ENCODE measurements at regions not wholly inside any gene's neighbourhood (a gene's known extent, or its start where the extent isn't known, plus 50 kb on each side); places are given as distances from the start of the nearest gene placed in this dataset.

DNA sequence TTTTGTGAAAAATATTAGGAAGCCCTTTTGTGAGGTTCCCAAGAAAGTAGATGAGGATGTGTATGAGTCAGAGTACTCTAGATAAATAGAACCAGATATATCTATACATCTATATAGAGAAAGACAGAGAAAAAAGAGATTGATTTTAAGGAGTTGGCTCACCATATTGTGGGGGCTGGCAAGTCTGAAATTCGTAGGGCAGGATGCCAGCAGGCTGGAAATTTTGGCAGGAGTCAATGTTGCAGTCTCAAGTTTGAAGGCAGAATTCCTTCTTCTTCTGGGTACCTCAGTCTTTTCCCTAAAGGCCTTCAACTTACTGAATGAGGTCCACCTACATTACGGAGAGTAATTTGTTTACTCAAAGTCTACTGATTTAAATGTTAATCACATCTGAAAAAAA lies 65.3 kb upstream of the SAMD3 start:
- Histone ChIP-seq H3K9me2 (ENCODE audit: insufficient read depth, low read length) (no peaks in the 10 kb centered on the region), H2AFZ (ENCODE audit: low read depth, low read length) (no peak overlapping the region), H4K20me1 (ENCODE audit: insufficient read depth) (no peaks in the 10 kb centered on the region), H3K79me2 (replicated peaks; ENCODE audit: insufficient read depth, low read length) (no peaks in the 10 kb centered on the region), H3K4me3 (ENCODE audit: low read length) (no peak overlapping the region), H3K4me2 (ENCODE audit: low read length) (no peak overlapping the region), H3K9ac (ENCODE audit: low read length) (no peak overlapping the region), H3K36me3 (ENCODE audit: insufficient read depth, low read length) (no peaks in the 10 kb centered on the region), H3K27ac (ENCODE audit: low read length) (no peak overlapping the region), H3F3A (ENCODE audit: insufficient read depth, low read length, poor library complexity, severe bottlenecking) (no peaks in the 10 kb centered on the region), H3K9me3 (ENCODE audit: low read length) (no peaks in the 10 kb centered on the region), H3K27me3 (ENCODE audit: insufficient read depth, low read depth, low read length) (no peaks in the 10 kb centered on the region)
- TF ChIP-seq, protein P1, sequence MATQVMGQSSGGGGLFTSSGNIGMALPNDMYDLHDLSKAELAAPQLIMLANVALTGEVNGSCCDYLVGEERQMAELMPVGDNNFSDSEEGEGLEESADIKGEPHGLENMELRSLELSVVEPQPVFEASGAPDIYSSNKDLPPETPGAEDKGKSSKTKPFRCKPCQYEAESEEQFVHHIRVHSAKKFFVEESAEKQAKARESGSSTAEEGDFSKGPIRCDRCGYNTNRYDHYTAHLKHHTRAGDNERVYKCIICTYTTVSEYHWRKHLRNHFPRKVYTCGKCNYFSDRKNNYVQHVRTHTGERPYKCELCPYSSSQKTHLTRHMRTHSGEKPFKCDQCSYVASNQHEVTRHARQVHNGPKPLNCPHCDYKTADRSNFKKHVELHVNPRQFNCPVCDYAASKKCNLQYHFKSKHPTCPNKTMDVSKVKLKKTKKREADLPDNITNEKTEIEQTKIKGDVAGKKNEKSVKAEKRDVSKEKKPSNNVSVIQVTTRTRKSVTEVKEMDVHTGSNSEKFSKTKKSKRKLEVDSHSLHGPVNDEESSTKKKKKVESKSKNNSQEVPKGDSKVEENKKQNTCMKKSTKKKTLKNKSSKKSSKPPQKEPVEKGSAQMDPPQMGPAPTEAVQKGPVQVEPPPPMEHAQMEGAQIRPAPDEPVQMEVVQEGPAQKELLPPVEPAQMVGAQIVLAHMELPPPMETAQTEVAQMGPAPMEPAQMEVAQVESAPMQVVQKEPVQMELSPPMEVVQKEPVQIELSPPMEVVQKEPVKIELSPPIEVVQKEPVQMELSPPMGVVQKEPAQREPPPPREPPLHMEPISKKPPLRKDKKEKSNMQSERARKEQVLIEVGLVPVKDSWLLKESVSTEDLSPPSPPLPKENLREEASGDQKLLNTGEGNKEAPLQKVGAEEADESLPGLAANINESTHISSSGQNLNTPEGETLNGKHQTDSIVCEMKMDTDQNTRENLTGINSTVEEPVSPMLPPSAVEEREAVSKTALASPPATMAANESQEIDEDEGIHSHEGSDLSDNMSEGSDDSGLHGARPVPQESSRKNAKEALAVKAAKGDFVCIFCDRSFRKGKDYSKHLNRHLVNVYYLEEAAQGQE (IDR thresholded peaks at IDR 0.05; ENCODE audit: borderline replicate concordance), result no peak
- TF ChIP-seq SMC3 (conservative IDR thresholded peaks at IDR 0.05; ENCODE audit: poor library complexity), result no peak

DNA sequence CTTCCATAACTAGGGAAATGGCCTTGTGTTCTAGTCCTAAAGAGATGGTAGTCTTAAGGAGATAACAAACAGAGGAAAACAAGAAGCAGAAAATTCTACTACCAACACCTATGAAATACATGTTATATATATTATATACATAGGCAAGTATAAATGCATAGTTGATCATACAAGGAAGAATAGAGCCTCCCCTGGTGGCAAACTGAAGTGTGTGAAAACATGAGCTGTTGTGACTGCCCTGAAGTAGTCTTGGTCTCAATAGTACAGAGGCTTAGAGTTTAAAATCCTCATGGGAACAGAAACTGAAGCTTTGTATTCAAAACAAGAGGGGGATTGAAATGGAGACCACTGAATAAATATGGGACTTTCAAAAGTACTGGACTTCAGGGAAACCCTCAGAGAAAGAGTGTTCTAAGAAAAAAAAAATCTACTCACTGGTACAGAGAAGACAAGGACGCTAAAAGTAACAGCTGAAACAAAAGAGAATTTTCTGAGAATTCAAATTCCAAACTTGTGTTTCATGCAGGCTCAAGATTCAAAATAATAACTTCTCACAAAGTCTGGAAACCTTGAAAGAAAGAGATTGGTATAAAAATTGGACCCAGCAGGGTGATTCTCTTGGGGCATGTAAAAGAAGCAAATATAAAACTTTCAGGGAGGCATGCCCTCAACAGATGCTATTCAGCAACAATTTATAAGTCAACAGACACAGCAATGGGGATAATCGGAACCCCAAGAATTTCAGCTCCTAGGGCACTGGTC lies 59.7 kb upstream of the SAMD3 start:
- H3K4me2 ChIP-seq (ENCODE audit: low read length), result no peak overlapping the region
- H2AFZ ChIP-seq (ENCODE audit: low read depth, low read length), result no peak overlapping the region
- H3K27me3 ChIP-seq (ENCODE audit: insufficient read depth, low read depth, low read length), result no peaks in the 10 kb centered on the region

More for the DNA sequence above, 59.7 kb upstream of the SAMD3 start:
- H3F3A ChIP-seq (ENCODE audit: insufficient read depth, low read length, poor library complexity, severe bottlenecking), result no peaks in the 10 kb centered on the region
- H3K9me2 ChIP-seq (ENCODE audit: insufficient read depth, low read length), result no peaks in the 10 kb centered on the region
- H3K9me3 ChIP-seq (ENCODE audit: low read length), result no peaks in the 10 kb centered on the region
- H3K79me2 ChIP-seq (replicated peaks; ENCODE audit: insufficient read depth, low read length), result no peaks in the 10 kb centered on the region
- H3K27ac ChIP-seq (ENCODE audit: low read length), result no peak overlapping the region
- H3K4me3 ChIP-seq (ENCODE audit: low read length), result no peak overlapping the region
- no peaks in the 10 kb centered on the region for H3K36me3 ChIP-seq (ENCODE audit: insufficient read depth, low read length)
- H4K20me1 ChIP-seq (ENCODE audit: insufficient read depth), result no peaks in the 10 kb centered on the region
- no peak for TF ChIP-seq POLR2AphosphoS5 (IDR thresholded peaks at IDR 0.05)
- no peak for TF ChIP-seq SMC3 (conservative IDR thresholded peaks at IDR 0.05; ENCODE audit: poor library complexity)
- no peak for TF ChIP-seq EP300 (conservative IDR thresholded peaks at IDR 0.05; ENCODE audit: poor library complexity, severe bottlenecking)
- no peak for TF ChIP-seq TAF1 (IDR thresholded peaks at IDR 0.05; ENCODE audit: low read depth)
- TF ChIP-seq, protein P2, sequence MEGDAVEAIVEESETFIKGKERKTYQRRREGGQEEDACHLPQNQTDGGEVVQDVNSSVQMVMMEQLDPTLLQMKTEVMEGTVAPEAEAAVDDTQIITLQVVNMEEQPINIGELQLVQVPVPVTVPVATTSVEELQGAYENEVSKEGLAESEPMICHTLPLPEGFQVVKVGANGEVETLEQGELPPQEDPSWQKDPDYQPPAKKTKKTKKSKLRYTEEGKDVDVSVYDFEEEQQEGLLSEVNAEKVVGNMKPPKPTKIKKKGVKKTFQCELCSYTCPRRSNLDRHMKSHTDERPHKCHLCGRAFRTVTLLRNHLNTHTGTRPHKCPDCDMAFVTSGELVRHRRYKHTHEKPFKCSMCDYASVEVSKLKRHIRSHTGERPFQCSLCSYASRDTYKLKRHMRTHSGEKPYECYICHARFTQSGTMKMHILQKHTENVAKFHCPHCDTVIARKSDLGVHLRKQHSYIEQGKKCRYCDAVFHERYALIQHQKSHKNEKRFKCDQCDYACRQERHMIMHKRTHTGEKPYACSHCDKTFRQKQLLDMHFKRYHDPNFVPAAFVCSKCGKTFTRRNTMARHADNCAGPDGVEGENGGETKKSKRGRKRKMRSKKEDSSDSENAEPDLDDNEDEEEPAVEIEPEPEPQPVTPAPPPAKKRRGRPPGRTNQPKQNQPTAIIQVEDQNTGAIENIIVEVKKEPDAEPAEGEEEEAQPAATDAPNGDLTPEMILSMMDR (IDR thresholded peaks at IDR 0.05; ENCODE audit: poor library complexity, severe bottlenecking), result no peak
- no peak for TF ChIP-seq RAD21 (conservative IDR thresholded peaks at IDR 0.05)
- TF ChIP-seq EZH2 (IDR thresholded peaks at IDR 0.05; ENCODE audit: borderline replicate concordance, insufficient read depth, low read length, poor library complexity, severe bottlenecking), result no peak
- TF ChIP-seq MXI1 (conservative IDR thresholded peaks at IDR 0.05; ENCODE audit: poor library complexity, severe bottlenecking), result no peak
- TF ChIP-seq, protein P1 (IDR thresholded peaks at IDR 0.05; ENCODE audit: borderline replicate concordance), result no peak
- H3K9ac ChIP-seq (ENCODE audit: low read length), result no peak overlapping the region

Data from neural cell (in vitro differentiated cells).